Pancreas (tissue), 10 donors: ENCODE measurements at regions not wholly inside any gene's neighbourhood (a gene's known extent, or its start where the extent isn't known, plus 50 kb on each side); places are given as distances from the start of the nearest gene placed in this dataset.

ENCODE experiments used
- ATAC-seq, 4 donors: fragments of 200-7000 bp; cut with Tn5 transposase; one replicate each; pipeline versions ENCODE4 v1.8.0 to v1.9.1; 2020; ENCODE audit warnings: mild to moderate bottlenecking in 4 of 4, moderate library complexity in 4 of 4
- DNase-seq, 6 donors: peaks; one replicate each; pipeline ENCODE4 v3.0.0-alpha.2; 2020
- FAIRE-seq: peaks from 2 replicates; lab custom pipeline; 2012; peaks lifted over from hg19 to GRCh38; lab: Jason Lieb, UNC
- H3K27ac ChIP-seq, 4 donors: fragments of 200-600 bp; sonication (generic); 1 replicate in 3 of 4; 2 replicates in 1 of 4; pipeline versions ENCODE4 v1.5.0 to v1.8.0; 2020
- H3K27me3 ChIP-seq, 4 donors: fragments of 200-600 bp; one replicate each; pipeline ENCODE4 v1.8.0; 2021
- H3K36me3 ChIP-seq, 3 donors: fragments of 200-600 bp; sonication (generic) in 1 of 3; one replicate each; pipeline versions ENCODE4 v1.5.0 to v1.8.0; 2020 to 2021
- H3K4me1 ChIP-seq, 3 donors: fragments of 200-600 bp; one replicate each; pipeline ENCODE4 v1.8.0; 2021
- H3K4me3 ChIP-seq, 4 donors: fragments of 200-600 bp; sonication (generic) in 2 of 4; one replicate each; pipeline versions ENCODE4 v1.5.0 to v1.8.0; 2020 to 2021
- H3K9me3 ChIP-seq, 4 donors: fragments of 200-600 bp; one replicate each; pipeline ENCODE4 v1.8.0; 2021
- CTCF ChIP-seq, 4 donors: fragments of 200-600 bp; sonication (generic) in 3 of 4; IDR thresholded peaks; one replicate each; pipeline versions ENCODE4 v1.5.0 to v1.8.0; 2021; ENCODE audit warnings: antibody characterized with exemption in 4 of 4
- WGBS, 2 donors: extraction: QIAGEN DNeasy Blood & Tissue Kit; methylation state at CpG; one replicate each; pipeline ENCODE4 v1.1.7; 2013; 5-methylcytosine and 5-hydroxymethylcytosine counted together
- intact Hi-C, 3 donors: fragments of 100-400 bp; cut with DNase I; formaldehyde crosslinking; loops; one replicate each; pipeline versions ENCODE4 v1.11.1 to v1.14.2; 2022
- donor health status: healthy with polysubstance abuse.
- donor health status: DM: no; HTN: no; CAD: no; lungs with moderate emphysema.
- donor health status: DM: no; HTN: no; CAD: no.
- donor health status: control.
- donor health status: control.
- donor health status: Bipolar disorder and iron deficiency.
- donor health status: DM: yes; HTN: yes; CAD: no.
- donor health status: DM: no; HTN: no; CAD: no.
- donor health status: DM: no; HTN: no; CAD: no.
- donor health status: DM: yes; HTN: yes; CAD: no.

GRCh38 chr1:34685225-34685624 is 69.6 kb upstream of the GJB5 start:
- Histone ChIP-seq H3K36me3 (no peaks in the 10 kb centered on the region), H3K27me3 (peaks cover 0 to 4% (median 0%) of the 10 kb centered on the region in 4 donors), H3K27ac (no peak overlapping the region), H3K4me1 (no peaks in the 10 kb centered on the region), H3K9me3 (no peaks in the 10 kb centered on the region), H3K4me3 (no peak overlapping the region)
- FAIRE-seq (no peak), DNase-seq (no peak), ATAC-seq (no peak)
- intact Hi-C loops = no loop called here
- TF ChIP-seq CTCF (IDR thresholded peaks at IDR 0.05) = no peak
- WGBS, 2 donors = 59 to 76% methylated on average over 2 of the region's 2 CpGs

DNA sequence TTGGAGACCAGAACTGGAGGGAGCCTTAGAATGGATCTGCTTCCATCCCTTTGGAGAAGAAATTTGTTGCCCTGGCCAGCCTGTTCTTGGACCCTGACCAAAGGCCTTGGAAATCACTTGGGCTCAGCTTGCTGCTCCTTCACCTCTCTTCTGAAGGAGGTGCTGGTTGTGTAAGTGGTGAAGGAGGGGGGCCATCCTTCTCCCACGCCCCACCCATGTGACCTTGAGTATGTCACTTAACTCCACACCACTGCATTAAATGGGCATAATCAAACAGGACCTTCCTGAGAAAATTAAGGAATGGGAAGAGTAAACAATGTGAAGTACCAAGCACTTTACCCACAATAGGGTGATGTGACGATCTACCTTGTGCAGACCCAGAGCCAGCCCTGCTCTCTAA is 68.3 kb upstream of the GJB5 start:
- DNase-seq (no peak), ATAC-seq (no peak), FAIRE-seq (no peak)
- intact Hi-C loops = no loop called here
- no peaks in the 10 kb centered on the region for H3K36me3 ChIP-seq
- no peak overlapping the region for H3K27ac ChIP-seq
- no peaks in the 10 kb centered on the region for H3K4me1 ChIP-seq
- no peak for TF ChIP-seq CTCF (IDR thresholded peaks at IDR 0.05)
- WGBS, 2 donors = 63 to 81% methylated on average over 2 of the region's 2 CpGs
- H3K9me3 ChIP-seq = no peaks in the 10 kb centered on the region
- peaks cover 0 to 5% (median 0%) of the 10 kb centered on the region in 4 donors for H3K27me3 ChIP-seq
- no peak overlapping the region for H3K4me3 ChIP-seq

DNA sequence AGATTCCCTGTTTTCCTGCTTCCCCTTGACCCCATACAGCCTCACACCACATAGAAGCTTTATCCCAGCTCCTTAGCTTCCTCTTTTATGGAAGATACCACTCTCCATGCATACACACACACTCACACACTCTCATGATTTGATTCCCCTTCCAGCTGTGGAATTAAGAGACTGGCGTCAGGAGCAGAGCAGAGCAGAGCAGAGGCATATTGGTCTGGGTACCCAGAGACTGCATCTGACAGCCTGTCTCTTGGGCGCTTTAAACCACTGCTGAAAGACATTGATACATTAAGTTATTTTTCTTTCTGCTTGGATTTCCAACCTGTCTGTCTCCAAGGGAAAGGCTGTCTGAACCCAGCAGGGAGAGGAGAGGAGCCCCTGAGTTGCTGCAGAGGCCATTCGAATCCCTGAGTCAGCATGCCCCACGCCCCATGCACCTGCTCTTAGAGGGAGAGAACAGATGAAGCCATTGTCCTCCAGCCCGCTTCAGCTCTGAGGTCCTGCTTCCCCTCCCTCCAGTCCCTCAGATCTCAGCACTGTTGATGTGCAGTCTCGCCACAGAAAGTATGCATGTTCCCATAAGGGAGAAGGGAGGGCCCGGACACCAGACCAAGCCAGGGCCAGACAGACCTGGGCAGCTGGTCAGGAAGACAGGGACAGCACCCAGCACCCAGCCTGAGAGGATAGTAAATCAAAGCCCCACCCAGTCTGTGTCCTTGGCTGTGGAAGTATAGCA is 66.7 kb upstream of the GJB5 start:
- peak in 2 of 4 donors; percentile 11 to 71 for ATAC-seq
- H3K27me3 ChIP-seq = peaks cover 0 to 5% (median 0%) of the 10 kb centered on the region in 4 donors
- H3K4me3 ChIP-seq = no peak overlapping the region
- intact Hi-C loops = no loop called here
- 38 to 50% methylated on average over 7 of the region's 7 CpGs for WGBS, 2 donors
- no peak overlapping the region for H3K27ac ChIP-seq
- TF ChIP-seq CTCF (IDR thresholded peaks at IDR 0.05) = no peak
- FAIRE-seq = no peak
- no peaks in the 10 kb centered on the region for H3K4me1 ChIP-seq
- DNase-seq = peak in 1 of 6 donors; percentile 15
- H3K36me3 ChIP-seq = no peaks in the 10 kb centered on the region
- no peaks in the 10 kb centered on the region for H3K9me3 ChIP-seq

DNA sequence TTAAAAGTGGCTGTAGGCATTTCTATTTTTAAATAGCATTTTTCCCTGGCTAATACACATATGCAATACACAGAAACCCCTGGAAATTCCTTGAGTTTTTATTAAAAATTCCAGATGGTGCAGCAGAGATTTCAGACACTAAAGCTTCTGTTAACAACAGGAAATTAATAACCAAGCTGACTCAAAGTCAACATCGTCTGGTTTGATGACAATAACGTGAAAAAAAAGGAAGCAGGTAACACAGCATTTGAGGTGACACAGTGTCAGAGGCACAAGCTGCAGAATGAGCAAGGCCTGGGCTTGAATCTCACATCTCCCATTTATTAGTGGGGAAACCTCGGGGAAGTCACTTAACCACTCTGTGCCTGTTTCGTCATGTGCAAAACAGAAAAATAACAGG is 64.6 kb upstream of the GJB5 start:
- no peak overlapping the region for H3K4me3 ChIP-seq
- H3K36me3 ChIP-seq = no peaks in the 10 kb centered on the region
- DNase-seq (no peak), FAIRE-seq (no peak), ATAC-seq (peak in 2 of 4 donors; percentile 29 to 74)
- TF ChIP-seq CTCF (IDR thresholded peaks at IDR 0.05) = no peak
- no peaks in the 10 kb centered on the region for H3K9me3 ChIP-seq
- WGBS, 2 donors = 36 to 43% methylated on average over 4 of the region's 4 CpGs
- no peaks in the 10 kb centered on the region for H3K4me1 ChIP-seq
- peak overlapping the region in 1 of 4 donors; percentile 23 for H3K27ac ChIP-seq
- peaks cover 0 to 5% (median 0%) of the 10 kb centered on the region in 4 donors for H3K27me3 ChIP-seq
- intact Hi-C loops = no loop called here

DNA sequence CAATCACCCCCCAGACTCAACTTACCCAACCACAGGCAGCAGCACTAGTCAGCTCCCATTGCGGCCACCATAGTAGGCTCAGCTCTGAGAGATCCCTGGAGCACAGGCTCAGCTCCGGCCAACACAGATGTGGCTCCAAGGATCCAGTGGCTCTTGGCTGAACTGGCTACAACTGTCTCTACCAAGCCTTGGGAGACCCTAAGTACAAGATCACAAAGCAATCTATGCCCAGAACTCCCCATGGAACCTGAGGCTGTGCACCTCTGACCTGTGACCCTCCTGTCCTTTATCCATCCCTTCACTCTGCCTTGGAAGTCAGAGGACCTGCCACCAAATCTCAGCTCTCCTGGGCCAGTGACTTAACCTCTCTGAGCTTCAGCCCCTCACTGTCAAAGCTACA is 61.8 kb upstream of the GJB5 start:
- TF ChIP-seq CTCF (IDR thresholded peaks at IDR 0.05) = no peak
- ATAC-seq (no peak), DNase-seq (no peak), FAIRE-seq (no peak)
- H3K27me3 ChIP-seq = peaks cover 0 to 5% (median 0%) of the 10 kb centered on the region in 4 donors
- H3K4me1 ChIP-seq = no peaks in the 10 kb centered on the region
- intact Hi-C loops = no loop called here
- WGBS, 2 donors = 76 to 96% methylated on average over 2 of the region's 2 CpGs
- no peak overlapping the region for H3K4me3 ChIP-seq
- no peaks in the 10 kb centered on the region for H3K36me3 ChIP-seq
- no peak overlapping the region for H3K27ac ChIP-seq
- H3K9me3 ChIP-seq = no peaks in the 10 kb centered on the region
